Gastrocnemius medialis (tissue), 4 donors: ENCODE measurements at regions not wholly inside any gene's neighbourhood (a gene's known extent, or its start where the extent isn't known, plus 50 kb on each side); places are given as distances from the start of the nearest gene placed in this dataset.

ENCODE experiments used
- POLR2A ChIP-seq, 2 donors: fragments of 450-650 bp; IDR thresholded peaks; one replicate each; pipeline ENCODE4 v1.6.1; 2017; ENCODE audit warnings: antibody characterized with exemption in 2 of 2, mild to moderate bottlenecking in 2 of 2, moderate library complexity in 2 of 2
- TF ChIP-seq, protein P1 (sequence below), 5 experiments: fragments of 450-650 bp in 3 of 5; fragments of 200-600 bp in 2 of 5; sonication (generic) in 2 of 5; IDR thresholded peaks in 4 of 5; conservative IDR thresholded peaks in 1 of 5; 1 replicate in 4 of 5; 2 replicates in 1 of 5; pipeline ENCODE4 v1.5.1; 2016 to 2019; ENCODE audit warnings: antibody characterized with exemption in 5 of 5, mild to moderate bottlenecking in 3 of 5, moderate library complexity in 3 of 5

DNA sequence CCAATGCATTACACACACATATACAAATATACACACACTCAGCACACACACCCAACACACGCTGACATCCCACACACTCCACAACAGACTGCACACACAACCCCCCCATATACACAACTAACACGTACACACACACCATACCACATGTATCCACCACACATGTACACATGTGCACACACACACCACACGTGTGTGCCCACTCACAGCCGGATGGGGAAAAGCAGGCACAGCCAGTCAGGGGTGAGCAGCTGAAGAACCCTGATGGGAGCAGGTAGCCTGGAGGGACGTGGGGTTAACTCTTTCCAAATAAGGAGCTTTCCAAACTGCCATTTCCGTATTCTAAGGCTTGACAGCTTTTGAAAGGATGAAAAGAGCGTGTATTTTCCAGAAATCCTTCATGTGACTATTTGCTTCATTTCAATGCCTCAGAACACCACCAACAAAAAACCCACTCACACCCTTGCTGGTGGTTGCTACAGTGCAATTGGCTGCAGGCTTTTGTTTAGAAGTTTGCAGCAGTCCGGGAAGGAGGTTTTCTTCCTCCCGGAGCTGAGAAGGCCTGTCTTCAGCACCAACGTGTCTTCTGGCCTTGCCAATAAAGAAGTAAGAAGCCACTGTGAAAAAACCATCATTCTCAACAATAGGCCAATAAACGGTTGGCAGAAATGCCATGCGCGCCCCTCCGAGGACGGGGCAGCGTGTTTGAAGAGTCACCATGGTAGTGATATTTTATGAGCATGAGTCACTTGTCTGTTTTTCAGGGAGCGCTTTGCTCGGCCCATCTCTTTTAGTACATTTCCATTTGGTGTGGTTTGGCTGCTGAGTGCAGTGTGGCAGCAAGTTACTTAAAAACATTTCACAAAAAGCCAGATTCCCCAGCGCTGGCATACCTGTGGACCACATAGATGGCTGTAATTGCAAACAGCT, 131.3 kb upstream of the GMDS start:
- TF ChIP-seq, protein P1, sequence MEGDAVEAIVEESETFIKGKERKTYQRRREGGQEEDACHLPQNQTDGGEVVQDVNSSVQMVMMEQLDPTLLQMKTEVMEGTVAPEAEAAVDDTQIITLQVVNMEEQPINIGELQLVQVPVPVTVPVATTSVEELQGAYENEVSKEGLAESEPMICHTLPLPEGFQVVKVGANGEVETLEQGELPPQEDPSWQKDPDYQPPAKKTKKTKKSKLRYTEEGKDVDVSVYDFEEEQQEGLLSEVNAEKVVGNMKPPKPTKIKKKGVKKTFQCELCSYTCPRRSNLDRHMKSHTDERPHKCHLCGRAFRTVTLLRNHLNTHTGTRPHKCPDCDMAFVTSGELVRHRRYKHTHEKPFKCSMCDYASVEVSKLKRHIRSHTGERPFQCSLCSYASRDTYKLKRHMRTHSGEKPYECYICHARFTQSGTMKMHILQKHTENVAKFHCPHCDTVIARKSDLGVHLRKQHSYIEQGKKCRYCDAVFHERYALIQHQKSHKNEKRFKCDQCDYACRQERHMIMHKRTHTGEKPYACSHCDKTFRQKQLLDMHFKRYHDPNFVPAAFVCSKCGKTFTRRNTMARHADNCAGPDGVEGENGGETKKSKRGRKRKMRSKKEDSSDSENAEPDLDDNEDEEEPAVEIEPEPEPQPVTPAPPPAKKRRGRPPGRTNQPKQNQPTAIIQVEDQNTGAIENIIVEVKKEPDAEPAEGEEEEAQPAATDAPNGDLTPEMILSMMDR (IDR thresholded peaks at IDR 0.05 in 4 of 5, conservative IDR thresholded peaks at IDR 0.05 in 1 of 5): no peak
- no peak for TF ChIP-seq POLR2A (IDR thresholded peaks at IDR 0.05)
